Epithelial cell of proximal tubule (primary cell): ENCODE measurements at regions not wholly inside any gene's neighbourhood (a gene's known extent, or its start where the extent isn't known, plus 50 kb on each side); places are given as distances from the start of the nearest gene placed in this dataset.
A peak's percentile ranks its signal among the peaks of the same experiment; 100 is the strongest.
"Not testable (repeated sequence)": the region's sequence is repeated elsewhere in the genome, so short reads cannot be mapped to it uniquely, and the experiment has no call there.

ENCODE experiments used
- DNase-seq: peaks from one replicate; pipeline ENCODE4 v3.0.0-alpha.2; 2011; ENCODE audit warnings: low read depth
- H3K4me3 ChIP-seq: 2 replicates; pipeline ENCODE4 v1.5.1; 2011; ENCODE audit warnings: low read depth, mild to moderate bottlenecking, low read length
- CTCF ChIP-seq: conservative IDR thresholded peaks from 2 replicates; pipeline ENCODE4 v1.5.1; 2012; ENCODE audit warnings: low read depth, mild to moderate bottlenecking, low read length

GRCh38 chr3:130800829-130801228 is 54.2 kb upstream of the PIK3R4 start:
- no peak for DNase-seq
- TF ChIP-seq CTCF = no peak
- no peak overlapping the region for H3K4me3 ChIP-seq

GRCh38 chr3:130801473-130801872 is 54.8 kb upstream of the PIK3R4 start:
- DNase-seq = no peak
- H3K4me3 ChIP-seq = no peak overlapping the region
- no peak for TF ChIP-seq CTCF

GRCh38 chr3:130811557-130811956 is 64.9 kb upstream of the PIK3R4 start:
- DNase-seq = no peak
- H3K4me3 ChIP-seq = no peak overlapping the region
- no peak for TF ChIP-seq CTCF

GRCh38 chr3:130814691-130815472 is 68.3 kb upstream of the PIK3R4 start:
- TF ChIP-seq CTCF = no peak
- no peak for DNase-seq
- no peak overlapping the region for H3K4me3 ChIP-seq

- no peak for DNase-seq
- TF ChIP-seq CTCF = no peak
- no peak overlapping the region for H3K4me3 ChIP-seq
These were observed 70.2 kb upstream of the PIK3R4 start for GRCh38 chr3:130816561-130817445.

GRCh38 chr3:130818066-130818465 is 71.4 kb upstream of the PIK3R4 start:
- DNase-seq, H3K4me3 ChIP-seq: not testable (repeated sequence)

- no peak for TF ChIP-seq CTCF
- DNase-seq = peak; percentile 72
- H3K4me3 ChIP-seq = no peak overlapping the region
These were observed 72.9 kb upstream of the ATP2C1 start for GRCh38 chr3:130820976-130821375.
